GM12878 (cell line): ENCODE measurements at regions not wholly inside any gene's neighbourhood (a gene's known extent, or its start where the extent isn't known, plus 50 kb on each side); places are given as distances from the start of the nearest gene placed in this dataset.

Experiments used
- ATAC-seq: fragments of 200-7000 bp; cut with Tn5 transposase; 3 replicates; pipeline ENCODE4 v1.9.1; 2020; ENCODE audit warnings: mild to moderate bottlenecking, moderate library complexity
- BruUV-seq: library from RNA; stranded (reverse); fragments of 400-500 nt; replicated peaks from 2 replicates; lab custom pipeline; 2021; lab: Mats Ljungman, UMichigan
- CTCF ChIA-PET: fragments of 300-600 bp; sonication (Branson Sonifier 250); formaldehyde crosslinking; extraction: SDS; loops from one replicate; lab custom pipeline; 2021; ENCODE audit warnings: inconsistent platforms; lab: Yijun Ruan, JAX
- POLR2A ChIA-PET: fragments of 350-600 bp; formaldehyde crosslinking; extraction: SDS; loops from one replicate; lab custom pipeline; 2021; ENCODE audit warnings: inconsistent platforms; lab: Charles Lee
- RAD21 ChIA-PET: fragments of 300-600 bp; sonication (Branson Sonifier 250); formaldehyde crosslinking; loops from one replicate; lab custom pipeline; 2023; ENCODE audit warnings: antibody characterized with exemption; ENCODE audit not compliant: unreplicated experiment; lab: Charles Lee
- SMC1A ChIA-PET: fragments of 300-600 bp; sonication (Branson Sonifier 250); formaldehyde crosslinking; loops from one replicate; lab custom pipeline; 2023; ENCODE audit not compliant: unreplicated experiment, uncharacterized antibody; lab: Charles Lee
- DNase-seq: peaks from one replicate; pipeline ENCODE4 v3.0.0-alpha.2; 2011; ENCODE audit warnings: low read depth, low spot score
- FAIRE-seq: peaks from 3 replicates; lab custom pipeline; 2011; peaks lifted over from hg19 to GRCh38; lab: Jason Lieb, UNC
- H2AFZ ChIP-seq: 2 replicates; pipeline ENCODE4 v1.6.0; 2011; ENCODE audit warnings: low read depth, low read length, control low read depth; ENCODE audit not compliant: control insufficient read depth
- H3K27ac ChIP-seq: 2 replicates; pipeline ENCODE4 v1.5.1; 2011; ENCODE audit warnings: control low read depth; ENCODE audit not compliant: control insufficient read depth, insufficient read depth
- H3K27me3 ChIP-seq, 2 experiments: replicated peaks in 1 of 2; 2 replicates each; pipeline versions ENCODE4 v1.6.0 to v1.6.1; 2011; ENCODE audit warnings: low read length in 1 of 2; ENCODE audit not compliant: control insufficient read depth in 2 of 2, insufficient read depth in 2 of 2
- H3K36me3 ChIP-seq, 2 experiments: 2 replicates each; pipeline ENCODE4 v1.5.1; 2011; ENCODE audit warnings: low read length in 1 of 2; ENCODE audit not compliant: control insufficient read depth in 2 of 2, insufficient read depth in 2 of 2
- H3K4me1 ChIP-seq: 2 replicates; pipeline ENCODE4 v1.6.1; 2011; ENCODE audit warnings: mild to moderate bottlenecking, low read length, moderate library complexity, mixed read lengths; ENCODE audit not compliant: control insufficient read depth, insufficient read depth
- H3K4me2 ChIP-seq: 2 replicates; pipeline ENCODE4 v1.6.0; 2011; ENCODE audit warnings: control low read depth; ENCODE audit not compliant: control insufficient read depth, insufficient read depth
- H3K4me3 ChIP-seq: fragments of 200-600 bp; sonication (generic); 2 replicates; pipeline ENCODE4 v1.5.1; 2016
- H3K79me2 ChIP-seq: 2 replicates; pipeline ENCODE4 v1.6.0; 2011; ENCODE audit warnings: low read length; ENCODE audit not compliant: control insufficient read depth, insufficient read depth
- H3K9ac ChIP-seq: 2 replicates; pipeline ENCODE4 v1.8.0; 2011; ENCODE audit warnings: low read length, control low read depth, mixed read lengths; ENCODE audit not compliant: control insufficient read depth, insufficient read depth
- H3K9me3 ChIP-seq: replicated peaks from 3 replicates; pipeline ENCODE4 v1.5.1; 2011; ENCODE audit warnings: mild to moderate bottlenecking, low read length; ENCODE audit not compliant: control insufficient read depth, insufficient read depth
- H4K20me1 ChIP-seq: 2 replicates; pipeline ENCODE4 v1.6.0; 2011; ENCODE audit not compliant: control insufficient read depth, insufficient read depth
- MEF2A ChIP-seq: IDR thresholded peaks from 2 replicates; pipeline ENCODE4 v1.6.1; 2011; ENCODE audit warnings: low read depth, mild to moderate bottlenecking, low read length, moderate library complexity; ENCODE audit not compliant: insufficient read depth
- PML ChIP-seq: IDR thresholded peaks from 2 replicates; pipeline ENCODE4 v1.6.1; 2012; ENCODE audit warnings: low read length, inconsistent platforms
- POLR2A ChIP-seq: IDR thresholded peaks from 2 replicates; pipeline ENCODE4 v1.6.1; 2011; ENCODE audit warnings: low read depth, mild to moderate bottlenecking, low read length
- RAD21 ChIP-seq: IDR thresholded peaks from 2 replicates; pipeline ENCODE4 v1.6.1; 2011; ENCODE audit warnings: mild to moderate bottlenecking, low read depth, low read length, moderate library complexity; ENCODE audit not compliant: insufficient read depth
- RUNX3 ChIP-seq: IDR thresholded peaks from 2 replicates; pipeline ENCODE4 v1.6.1; 2012; ENCODE audit warnings: low read length, inconsistent platforms
- STAT3 ChIP-seq: IDR thresholded peaks from 2 replicates; pipeline ENCODE4 v1.6.1; 2011; ENCODE audit warnings: low read depth, low read length, improper control_type of control experiment
- ZNF687 ChIP-seq: fragments of 450-650 bp; IDR thresholded peaks from 2 replicates; pipeline ENCODE4 v1.6.1; 2017; ENCODE audit warnings: mild to moderate bottlenecking, moderate library complexity
- in situ Hi-C: fragments of 300-500 bp; cut with MboI; formaldehyde crosslinking; loops from 9 replicates; pipeline ENCODE4 v1.14.3; 2018; ENCODE audit warnings: mixed read lengths
- intact Hi-C: fragments of 100-400 bp; cut with micrococcal nuclease; formaldehyde crosslinking; loops from one replicate; pipeline ENCODE4 v1.14.2; 2022; ENCODE audit not compliant: unreplicated experiment
- TF ChIP-seq, protein P1 (sequence below): fragments of 450-650 bp; formaldehyde crosslinking; IDR thresholded peaks from 2 replicates; pipeline ENCODE4 v1.4.0; 2022; ENCODE audit warnings: mild to moderate bottlenecking, moderate library complexity
- TF ChIP-seq, protein P2 (sequence below): fragments of 450-650 bp; conservative IDR thresholded peaks from 2 replicates; pipeline ENCODE4 v1.6.1; 2017; ENCODE audit warnings: mild to moderate bottlenecking, moderate library complexity

GRCh38 chr11:43101113-43101512 lies 210.7 kb upstream of the API5 start:
- peak; percentile 49; the same call in 2 of the 3 replicates for ATAC-seq
- FAIRE-seq = no peak
- Histone ChIP-seq H3K9ac (no peak overlapping the region), H3K9me3 (no peaks in the 10 kb centered on the region; the same call in 2 of the 3 replicates), H3K27ac (no peak overlapping the region), H3K4me2 (no peak overlapping the region), H2AFZ (no peak overlapping the region), H3K27me3 (no peaks in the 10 kb centered on the region), H3K4me3 (no peak overlapping the region), H3K79me2 (no peaks in the 10 kb centered on the region), H3K4me1 (no peaks in the 10 kb centered on the region), H3K36me3 (no peaks in the 10 kb centered on the region), H4K20me1 (no peaks in the 10 kb centered on the region)
- intact Hi-C loops = no loop called here
- in situ Hi-C loops = no loop called here
- ChIA-PET POLR2A (no interaction called here), RAD21 (no interaction called here), SMC1A (no interaction called here), CTCF (no interaction called here)
- no TSS peak for BruUV-seq
- DNase-seq = no peak
- TF ChIP-seq POLR2A (no peak), PML (no peak), RAD21 (no peak), ZNF687 (no peak), STAT3 (no peak), MEF2A (no peak), RUNX3 (no peak)
- TF ChIP-seq, protein P1, sequence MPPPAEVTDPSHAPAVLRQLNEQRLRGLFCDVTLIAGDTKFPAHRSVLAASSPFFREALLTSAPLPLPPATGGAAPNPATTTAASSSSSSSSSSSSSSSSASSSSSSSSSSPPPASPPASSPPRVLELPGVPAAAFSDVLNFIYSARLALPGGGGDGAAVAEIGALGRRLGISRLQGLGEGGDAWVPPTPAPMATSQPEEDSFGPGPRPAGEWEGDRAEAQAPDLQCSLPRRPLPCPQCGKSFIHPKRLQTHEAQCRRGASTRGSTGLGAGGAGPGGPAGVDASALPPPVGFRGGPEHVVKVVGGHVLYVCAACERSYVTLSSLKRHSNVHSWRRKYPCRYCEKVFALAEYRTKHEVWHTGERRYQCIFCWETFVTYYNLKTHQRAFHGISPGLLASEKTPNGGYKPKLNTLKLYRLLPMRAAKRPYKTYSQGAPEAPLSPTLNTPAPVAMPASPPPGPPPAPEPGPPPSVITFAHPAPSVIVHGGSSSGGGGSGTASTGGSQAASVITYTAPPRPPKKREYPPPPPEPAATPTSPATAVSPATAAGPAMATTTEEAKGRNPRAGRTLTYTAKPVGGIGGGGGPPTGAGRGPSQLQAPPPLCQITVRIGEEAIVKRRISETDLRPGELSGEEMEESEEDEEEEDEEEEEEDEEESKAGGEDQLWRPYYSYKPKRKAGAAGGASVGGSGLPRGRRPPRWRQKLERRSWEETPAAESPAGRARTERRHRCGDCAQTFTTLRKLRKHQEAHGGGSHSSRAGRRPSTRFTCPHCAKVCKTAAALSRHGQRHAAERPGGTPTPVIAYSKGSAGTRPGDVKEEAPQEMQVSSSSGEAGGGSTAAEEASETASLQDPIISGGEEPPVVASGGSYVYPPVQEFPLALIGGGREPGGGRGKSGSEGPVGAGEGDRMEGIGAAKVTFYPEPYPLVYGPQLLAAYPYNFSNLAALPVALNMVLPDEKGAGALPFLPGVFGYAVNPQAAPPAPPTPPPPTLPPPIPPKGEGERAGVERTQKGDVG = no peak
- TF ChIP-seq, protein P2, sequence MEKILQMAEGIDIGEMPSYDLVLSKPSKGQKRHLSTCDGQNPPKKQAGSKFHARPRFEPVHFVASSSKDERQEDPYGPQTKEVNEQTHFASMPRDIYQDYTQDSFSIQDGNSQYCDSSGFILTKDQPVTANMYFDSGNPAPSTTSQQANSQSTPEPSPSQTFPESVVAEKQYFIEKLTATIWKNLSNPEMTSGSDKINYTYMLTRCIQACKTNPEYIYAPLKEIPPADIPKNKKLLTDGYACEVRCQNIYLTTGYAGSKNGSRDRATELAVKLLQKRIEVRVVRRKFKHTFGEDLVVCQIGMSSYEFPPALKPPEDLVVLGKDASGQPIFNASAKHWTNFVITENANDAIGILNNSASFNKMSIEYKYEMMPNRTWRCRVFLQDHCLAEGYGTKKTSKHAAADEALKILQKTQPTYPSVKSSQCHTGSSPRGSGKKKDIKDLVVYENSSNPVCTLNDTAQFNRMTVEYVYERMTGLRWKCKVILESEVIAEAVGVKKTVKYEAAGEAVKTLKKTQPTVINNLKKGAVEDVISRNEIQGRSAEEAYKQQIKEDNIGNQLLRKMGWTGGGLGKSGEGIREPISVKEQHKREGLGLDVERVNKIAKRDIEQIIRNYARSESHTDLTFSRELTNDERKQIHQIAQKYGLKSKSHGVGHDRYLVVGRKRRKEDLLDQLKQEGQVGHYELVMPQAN = no peak
